Loucy (cell line): ENCODE measurements at regions not wholly inside any gene's neighbourhood (a gene's known extent, or its start where the extent isn't known, plus 50 kb on each side); places are given as distances from the start of the nearest gene placed in this dataset.

Source experiments
- H2AFZ ChIP-seq: fragments of 200-600 bp; sonication (generic); 2 replicates; pipeline ENCODE4 v1.6.0; 2016; ENCODE audit warnings: antibody characterized with exemption, mild to moderate bottlenecking, low read length, moderate library complexity
- H3F3A ChIP-seq: fragments of 200-600 bp; 2 replicates; pipeline ENCODE4 v1.6.0; 2016; ENCODE audit warnings: antibody characterized with exemption, low read depth, mild to moderate bottlenecking
- H3K27me3 ChIP-seq: fragments of 200-600 bp; sonication (generic); 2 replicates; pipeline ENCODE4 v1.6.1; 2014; ENCODE audit warnings: low read length, mild to moderate bottlenecking; ENCODE audit not compliant: insufficient read depth, poor library complexity, severe bottlenecking
- H3K36me3 ChIP-seq: fragments of 200-600 bp; sonication (generic); 2 replicates; pipeline ENCODE4 v1.6.1; 2016; ENCODE audit warnings: low read length; ENCODE audit not compliant: insufficient read depth
- H3K4me1 ChIP-seq: fragments of 200-600 bp; sonication (generic); 2 replicates; pipeline ENCODE4 v1.5.1; 2014; ENCODE audit warnings: low read length, mild to moderate bottlenecking; ENCODE audit not compliant: insufficient read depth, poor library complexity, severe bottlenecking
- H3K4me2 ChIP-seq: fragments of 200-600 bp; sonication (generic); 2 replicates; pipeline ENCODE4 v1.6.0; 2014; ENCODE audit warnings: antibody characterized with exemption, low read length, low read depth, mild to moderate bottlenecking; ENCODE audit not compliant: poor library complexity, severe bottlenecking
- H3K4me3 ChIP-seq: fragments of 200-600 bp; sonication (generic); 2 replicates; pipeline ENCODE4 v1.5.1; 2014; ENCODE audit warnings: low read length, mild to moderate bottlenecking, mixed read lengths; ENCODE audit not compliant: poor library complexity, severe bottlenecking
- H3K79me2 ChIP-seq: fragments of 200-600 bp; sonication (generic); 2 replicates; pipeline ENCODE4 v1.6.1; 2014; ENCODE audit warnings: low read length; ENCODE audit not compliant: insufficient read depth
- H3K9ac ChIP-seq: fragments of 200-600 bp; sonication (generic); 2 replicates; pipeline ENCODE4 v1.6.0; 2014; ENCODE audit warnings: mild to moderate bottlenecking, low read depth, low read length, moderate library complexity; ENCODE audit not compliant: poor library complexity, severe bottlenecking
- H3K9me2 ChIP-seq: fragments of 200-600 bp; sonication (generic); replicated peaks from 2 replicates; pipeline ENCODE4 v1.6.1; 2016; ENCODE audit warnings: low read depth, low read length, mixed read lengths
- H3K9me3 ChIP-seq: fragments of 200-600 bp; sonication (generic); 2 replicates; pipeline ENCODE4 v1.6.1; 2014; ENCODE audit warnings: mild to moderate bottlenecking, antibody characterized with exemption, low read length, low read depth; ENCODE audit not compliant: insufficient read depth
- H4K20me1 ChIP-seq: fragments of 200-600 bp; sonication (generic); 2 replicates; pipeline ENCODE4 v1.6.0; 2014; ENCODE audit warnings: antibody characterized with exemption, low read length, mild to moderate bottlenecking; ENCODE audit not compliant: insufficient read depth, poor library complexity, severe bottlenecking
- CTCF ChIP-seq: fragments of 200-600 bp; sonication (generic); conservative IDR thresholded peaks from 2 replicates; pipeline ENCODE4 v1.5.1; 2014; ENCODE audit warnings: mild to moderate bottlenecking, antibody characterized with exemption, low read length
- EZH2phosphoT487 ChIP-seq: fragments of 200-600 bp; IDR thresholded peaks from 2 replicates; pipeline ENCODE4 v1.6.1; 2018; ENCODE audit warnings: antibody characterized with exemption, mild to moderate bottlenecking, moderate library complexity, borderline replicate concordance

- H3K4me3 ChIP-seq: no peak overlapping the region
- H3K9me2 ChIP-seq: no peaks in the 10 kb centered on the region
- no peaks in the 10 kb centered on the region for H4K20me1 ChIP-seq
- H3K9me3 ChIP-seq: no peaks in the 10 kb centered on the region
- H3K79me2 ChIP-seq: no peaks in the 10 kb centered on the region
- H2AFZ ChIP-seq: no peak overlapping the region
- H3K36me3 ChIP-seq: no peaks in the 10 kb centered on the region
- no peaks in the 10 kb centered on the region for H3K27me3 ChIP-seq
- no peak overlapping the region for H3K9ac ChIP-seq
- H3F3A ChIP-seq: 0 out of 2 replicates have a peak, but pooled peaks cover 2% of the 10 kb centered on the region
- no peak overlapping the region for H3K4me2 ChIP-seq
- H3K4me1 ChIP-seq: peaks cover 11% of the 10 kb centered on the region
- no peak for TF ChIP-seq EZH2phosphoT487
- TF ChIP-seq CTCF: no peak
Observed at GRCh38 chr6:15063253-15063853, 182.5 kb upstream of the JARID2 start.

GRCh38 chr6:15065261-15065989 is 180.4 kb upstream of the JARID2 start:
- Histone ChIP-seq H3K4me2 (no peak overlapping the region), H3K36me3 (no peaks in the 10 kb centered on the region), H2AFZ (no peak overlapping the region), H3K27me3 (no peaks in the 10 kb centered on the region), H3K4me1 (peaks cover 6% of the 10 kb centered on the region), H3K9ac (no peak overlapping the region), H3K4me3 (no peak overlapping the region), H3K9me2 (no peaks in the 10 kb centered on the region), H3K79me2 (no peaks in the 10 kb centered on the region), H3K9me3 (no peaks in the 10 kb centered on the region), H4K20me1 (no peaks in the 10 kb centered on the region), H3F3A (no peaks in the 10 kb centered on the region)
- no peak for TF ChIP-seq CTCF

- Histone ChIP-seq H3K4me3 (no peak overlapping the region), H3F3A (no peaks in the 10 kb centered on the region), H3K79me2 (no peaks in the 10 kb centered on the region), H3K27me3 (no peaks in the 10 kb centered on the region), H3K36me3 (no peaks in the 10 kb centered on the region), H3K4me1 (peaks cover 2% of the 10 kb centered on the region), H4K20me1 (no peaks in the 10 kb centered on the region), H3K9me2 (no peaks in the 10 kb centered on the region), H3K4me2 (no peak overlapping the region), H3K9me3 (no peaks in the 10 kb centered on the region), H2AFZ (no peak overlapping the region), H3K9ac (no peak overlapping the region)
- TF ChIP-seq EZH2phosphoT487 (no peak), CTCF (no peak)
Observed at GRCh38 chr6:15066089-15066758, 179.6 kb upstream of the JARID2 start.
